Transverse colon (tissue), 4 donors: ENCODE measurements at regions not wholly inside any gene's neighbourhood (a gene's known extent, or its start where the extent isn't known, plus 50 kb on each side); places are given as distances from the start of the nearest gene placed in this dataset.

ENCODE experiments used
- CTCF ChIP-seq, 5 experiments: fragments of 200-600 bp in 3 of 5; fragments of 450-650 bp in 2 of 5; sonication (generic) in 3 of 5; IDR thresholded peaks; 1 replicate in 2 of 5; 2 replicates in 3 of 5; pipeline ENCODE4 v1.5.1; 2016 to 2017; ENCODE audit warnings: antibody characterized with exemption in 5 of 5, inconsistent platforms in 3 of 5, mild to moderate bottlenecking in 2 of 5, moderate library complexity in 1 of 5
- EP300 ChIP-seq: sonication (generic); formaldehyde crosslinking; IDR thresholded peaks from one replicate; pipeline ENCODE4 v1.6.1; 2017; ENCODE audit warnings: antibody characterized with exemption, low read depth
- POLR2A ChIP-seq: fragments of 450-650 bp; IDR thresholded peaks from one replicate; pipeline ENCODE4 v1.6.1; 2016; ENCODE audit warnings: antibody characterized with exemption, mild to moderate bottlenecking, moderate library complexity
- POLR2AphosphoS5 ChIP-seq, 3 donors: sonication (generic); formaldehyde crosslinking; IDR thresholded peaks; one replicate each; pipeline ENCODE4 v1.6.1; 2016; ENCODE audit warnings: antibody characterized with exemption in 3 of 3

DNA sequence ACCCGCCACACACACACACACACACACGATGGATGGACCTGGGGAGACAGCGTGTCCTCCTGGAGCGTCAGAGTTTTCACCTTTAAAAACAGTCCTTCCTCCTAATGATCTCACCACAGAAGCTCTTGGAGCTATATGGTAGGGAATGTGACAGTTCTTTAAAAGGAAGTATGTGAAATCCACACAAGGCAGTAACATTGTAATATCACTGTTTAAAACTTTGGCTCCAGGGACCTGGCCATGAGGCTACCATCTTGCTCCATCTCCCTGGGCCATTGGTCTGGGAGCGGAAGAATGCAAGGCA is 302.4 kb downstream of the SOX9 start:
- TF ChIP-seq POLR2AphosphoS5 (IDR thresholded peaks at IDR 0.05) = no peak
- TF ChIP-seq CTCF (IDR thresholded peaks at IDR 0.05) = no peak
- TF ChIP-seq POLR2A = no peak
- no peak for TF ChIP-seq EP300
